Thoracic aorta (tissue), 2 donors: ENCODE measurements at regions not wholly inside any gene's neighbourhood (a gene's known extent, or its start where the extent isn't known, plus 50 kb on each side); places are given as distances from the start of the nearest gene placed in this dataset.

Source experiments
- ATAC-seq: fragments of 150-250 bp; one replicate; pipeline ENCODE4 v1.8.0; 2017; ENCODE audit warnings: low read depth; ENCODE audit not compliant: insufficient number of reproducible peaks, low FRiP score
- DNase-seq: peaks from one replicate; pipeline ENCODE4 v3.0.0-alpha.2; 2020; ENCODE audit warnings: low spot score
- H3K27ac ChIP-seq, 2 donors: fragments of 200-600 bp; sonication (generic); 1 replicate in 1 of 2; 2 replicates in 1 of 2; pipeline ENCODE4 v1.5.1; 2016; ENCODE audit warnings: mild to moderate bottlenecking in 2 of 2, moderate library complexity in 2 of 2
- H3K27me3 ChIP-seq: fragments of 200-600 bp; sonication (generic); replicated peaks from 2 replicates; pipeline ENCODE4 v1.6.0; 2016; ENCODE audit warnings: mild to moderate bottlenecking; ENCODE audit not compliant: insufficient read depth
- H3K36me3 ChIP-seq: fragments of 200-600 bp; sonication (generic); one replicate; pipeline ENCODE4 v1.5.1; 2016
- H3K4me1 ChIP-seq, 2 donors: fragments of 200-600 bp; sonication (generic); 1 replicate in 1 of 2; 2 replicates in 1 of 2; pipeline versions ENCODE4 v1.5.1 to v1.6.0; 2016; ENCODE audit warnings: low read depth in 2 of 2, mild to moderate bottlenecking in 1 of 2; ENCODE audit not compliant: control insufficient read depth in 1 of 2
- H3K4me3 ChIP-seq: fragments of 200-600 bp; sonication (generic); 2 replicates; pipeline ENCODE4 v1.5.1; 2016; ENCODE audit warnings: mild to moderate bottlenecking
- H3K9me3 ChIP-seq: fragments of 200-600 bp; sonication (generic); 2 replicates; pipeline ENCODE4 v1.5.1; 2016
- TF ChIP-seq, protein P1 (sequence below): fragments of 200-600 bp; sonication (generic); IDR thresholded peaks from one replicate; pipeline ENCODE4 v1.5.1; 2019; ENCODE audit warnings: antibody characterized with exemption

DNA sequence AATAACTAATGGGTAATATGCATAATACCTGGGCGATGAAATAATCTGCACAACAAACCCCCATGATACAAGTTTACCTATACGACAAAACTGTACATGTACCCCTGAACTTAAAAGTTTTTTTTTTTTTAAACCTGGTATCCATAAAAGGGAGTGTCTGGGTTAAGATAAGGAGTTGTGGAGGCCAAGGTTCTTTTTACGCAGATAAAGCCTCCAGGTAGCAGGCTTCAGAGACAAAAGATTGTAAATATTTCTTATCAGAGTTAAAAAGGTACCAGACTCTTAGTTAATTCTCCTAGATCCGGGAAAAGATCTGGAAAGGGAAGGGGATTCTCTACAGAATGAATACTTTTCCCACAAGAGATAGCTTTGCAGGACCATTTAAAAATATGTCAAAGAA, 259.4 kb upstream of the SSTR1 start:
- Histone ChIP-seq H3K9me3 (peaks cover 10% of the 10 kb centered on the region), H3K27ac (no peak overlapping the region), H3K27me3 (no peaks in the 10 kb centered on the region), H3K4me3 (no peak overlapping the region), H3K4me1 (no peaks in the 10 kb centered on the region), H3K36me3 (no peaks in the 10 kb centered on the region)
- no peak for DNase-seq
- TF ChIP-seq, protein P1, sequence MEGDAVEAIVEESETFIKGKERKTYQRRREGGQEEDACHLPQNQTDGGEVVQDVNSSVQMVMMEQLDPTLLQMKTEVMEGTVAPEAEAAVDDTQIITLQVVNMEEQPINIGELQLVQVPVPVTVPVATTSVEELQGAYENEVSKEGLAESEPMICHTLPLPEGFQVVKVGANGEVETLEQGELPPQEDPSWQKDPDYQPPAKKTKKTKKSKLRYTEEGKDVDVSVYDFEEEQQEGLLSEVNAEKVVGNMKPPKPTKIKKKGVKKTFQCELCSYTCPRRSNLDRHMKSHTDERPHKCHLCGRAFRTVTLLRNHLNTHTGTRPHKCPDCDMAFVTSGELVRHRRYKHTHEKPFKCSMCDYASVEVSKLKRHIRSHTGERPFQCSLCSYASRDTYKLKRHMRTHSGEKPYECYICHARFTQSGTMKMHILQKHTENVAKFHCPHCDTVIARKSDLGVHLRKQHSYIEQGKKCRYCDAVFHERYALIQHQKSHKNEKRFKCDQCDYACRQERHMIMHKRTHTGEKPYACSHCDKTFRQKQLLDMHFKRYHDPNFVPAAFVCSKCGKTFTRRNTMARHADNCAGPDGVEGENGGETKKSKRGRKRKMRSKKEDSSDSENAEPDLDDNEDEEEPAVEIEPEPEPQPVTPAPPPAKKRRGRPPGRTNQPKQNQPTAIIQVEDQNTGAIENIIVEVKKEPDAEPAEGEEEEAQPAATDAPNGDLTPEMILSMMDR, result no peak
- ATAC-seq, result no peak

DNA sequence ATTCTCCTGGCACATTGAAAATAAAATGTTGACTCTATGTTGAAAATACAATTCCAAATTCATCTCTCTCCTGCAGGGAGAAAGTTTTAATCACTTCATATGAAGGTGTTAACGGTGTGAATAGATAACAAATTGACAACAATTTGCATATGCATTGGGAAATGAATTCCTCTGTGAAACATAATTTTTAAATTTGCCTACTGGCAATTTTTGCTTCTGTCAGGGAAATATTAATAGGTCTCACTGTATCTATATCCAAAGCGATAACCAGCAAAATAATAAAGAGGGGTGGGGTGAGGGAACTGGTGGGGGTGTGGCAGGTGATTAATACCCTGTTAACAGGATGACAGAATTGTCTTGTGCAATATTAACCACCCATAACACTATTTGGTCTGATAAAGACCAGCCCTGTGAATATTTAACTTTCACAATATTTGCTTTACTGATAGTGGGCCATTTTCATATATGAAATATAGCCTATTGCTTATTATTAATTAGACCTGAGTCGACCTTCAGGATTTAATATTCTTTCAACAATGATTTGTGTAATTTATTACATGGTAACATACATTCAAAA, 239.0 kb upstream of the SSTR1 start:
- Histone ChIP-seq H3K27me3 (no peaks in the 10 kb centered on the region), H3K9me3 (peaks cover 3% of the 10 kb centered on the region), H3K4me1 (no peaks in the 10 kb centered on the region), H3K27ac (no peak overlapping the region), H3K36me3 (no peaks in the 10 kb centered on the region), H3K4me3 (no peak overlapping the region)
- TF ChIP-seq, protein P1, result no peak
- no peak for ATAC-seq
- no peak for DNase-seq

GRCh38 chr14:37969511-37969979, 238.2 kb upstream of the SSTR1 start:
- Histone ChIP-seq H3K36me3 (no peaks in the 10 kb centered on the region), H3K9me3 (peaks cover 3% of the 10 kb centered on the region), H3K27ac (no peak overlapping the region), H3K4me1 (no peaks in the 10 kb centered on the region), H3K27me3 (no peaks in the 10 kb centered on the region), H3K4me3 (no peak overlapping the region)
- no peak for DNase-seq
- TF ChIP-seq, protein P1, result no peak
- ATAC-seq, result no peak

DNA sequence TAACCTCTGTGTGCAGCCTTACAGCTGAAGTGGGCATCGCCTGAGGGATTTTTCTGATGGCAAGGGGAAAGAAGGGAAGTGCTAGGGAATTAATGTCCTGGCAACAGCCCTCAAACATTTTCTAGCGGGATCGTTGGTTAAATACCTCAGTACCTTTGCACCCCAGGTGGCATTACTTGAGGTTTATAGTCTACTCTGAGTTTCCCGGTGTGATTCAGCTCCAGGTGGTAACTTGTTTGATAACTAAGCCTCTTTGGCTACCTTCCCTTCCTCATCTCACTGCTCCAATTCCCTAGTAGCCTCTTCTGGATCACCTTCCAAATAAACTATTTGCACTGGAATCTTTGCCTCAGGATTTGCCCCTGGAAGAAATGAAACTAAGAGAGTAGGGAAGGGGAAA, 237.0 kb upstream of the SSTR1 start:
- Histone ChIP-seq H3K4me3 (no peak overlapping the region), H3K27me3 (no peaks in the 10 kb centered on the region), H3K9me3 (no peaks in the 10 kb centered on the region), H3K4me1 (no peaks in the 10 kb centered on the region), H3K27ac (no peak overlapping the region), H3K36me3 (no peaks in the 10 kb centered on the region)
- TF ChIP-seq, protein P1, result no peak
- ATAC-seq, result no peak
- no peak for DNase-seq

GRCh38 chr14:37972941-37973887, 234.5 kb upstream of the SSTR1 start:
- Histone ChIP-seq H3K36me3 (no peaks in the 10 kb centered on the region), H3K4me3 (no peak overlapping the region), H3K4me1 (no peaks in the 10 kb centered on the region), H3K9me3 (no peaks in the 10 kb centered on the region), H3K27ac (no peak overlapping the region), H3K27me3 (no peaks in the 10 kb centered on the region)
- no peak for ATAC-seq
- TF ChIP-seq, protein P1, result no peak
- DNase-seq, result no peak
